HL-60 (cell line): ENCODE measurements at regions not wholly inside any gene's neighbourhood (a gene's known extent, or its start where the extent isn't known, plus 50 kb on each side); places are given as distances from the start of the nearest gene placed in this dataset.

ENCODE experiments used
- CTCF ChIP-seq: IDR thresholded peaks from one replicate; pipeline ENCODE4 v1.5.1; 2011; ENCODE audit warnings: low read length, control low read depth, inconsistent platforms; ENCODE audit not compliant: insufficient read depth
- POLR2AphosphoS5 ChIP-seq: IDR thresholded peaks from 2 replicates; pipeline ENCODE4 v1.6.1; 2012; ENCODE audit warnings: low read depth
- REST ChIP-seq: IDR thresholded peaks from 2 replicates; pipeline ENCODE4 v1.6.1; 2012; ENCODE audit warnings: low read depth; ENCODE audit not compliant: insufficient replicate concordance

- TF ChIP-seq POLR2AphosphoS5 (no peak), CTCF (no peak), REST (no peak)
Observed at GRCh38 chr18:77571743-77572142, 322.1 kb downstream of the GALR1 start.
